Posterior vena cava (tissue), 2 donors: ENCODE measurements at regions not wholly inside any gene's neighbourhood (a gene's known extent, or its start where the extent isn't known, plus 50 kb on each side); places are given as distances from the start of the nearest gene placed in this dataset.

ENCODE experiments used
- DNase-seq: peaks from one replicate; pipeline ENCODE4 v3.0.0-alpha.2; 2020; ENCODE audit warnings: low spot score
- intact Hi-C, 2 donors: fragments of 100-400 bp; cut with DNase I; formaldehyde crosslinking; loops; one replicate each; pipeline versions ENCODE4 v1.14.1 to v1.14.2; 2022 to 2023
- donor health status: DM: yes; HTN: yes; CAD: no.
- donor health status: DM: yes; HTN: yes; CAD: no.

DNA sequence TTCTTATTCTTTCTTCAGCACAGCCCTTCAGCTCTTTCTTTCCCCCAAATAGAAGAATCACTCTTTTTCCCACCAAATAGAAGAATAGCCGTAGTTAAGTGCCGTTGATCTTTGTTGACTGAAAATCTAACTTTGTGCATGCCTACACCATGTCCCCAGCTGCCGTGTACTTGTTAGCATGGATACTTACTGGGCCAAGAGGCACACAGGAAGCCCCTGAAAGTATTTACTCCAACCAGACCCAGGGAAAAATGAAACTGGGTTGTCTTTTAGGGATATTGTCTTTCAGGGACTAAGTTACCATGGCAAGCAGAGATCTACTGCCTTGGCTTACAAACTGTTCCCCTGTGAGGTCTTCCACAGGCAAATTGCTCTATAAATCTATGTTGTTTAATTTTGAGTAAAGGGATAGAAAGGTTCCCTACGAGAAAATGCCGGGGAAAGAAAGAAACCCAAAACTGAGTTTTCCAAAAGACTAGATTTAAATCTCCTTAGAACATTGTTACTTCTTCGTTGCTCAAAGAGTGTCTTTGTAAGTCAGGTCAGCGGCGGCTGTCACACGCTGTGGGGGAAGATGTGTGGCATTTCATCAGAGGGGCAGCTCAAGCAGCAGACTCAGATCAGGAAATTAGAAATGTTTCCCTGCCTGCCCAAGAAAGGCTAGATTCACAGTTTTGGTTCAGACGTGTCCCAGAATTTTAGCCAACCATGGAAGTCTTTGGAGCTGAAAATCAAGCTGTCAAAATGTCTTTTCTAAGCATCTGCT, 152.7 kb upstream of the PRNP start:
- DNase-seq = no peak
- intact Hi-C loops = no loop called here

DNA sequence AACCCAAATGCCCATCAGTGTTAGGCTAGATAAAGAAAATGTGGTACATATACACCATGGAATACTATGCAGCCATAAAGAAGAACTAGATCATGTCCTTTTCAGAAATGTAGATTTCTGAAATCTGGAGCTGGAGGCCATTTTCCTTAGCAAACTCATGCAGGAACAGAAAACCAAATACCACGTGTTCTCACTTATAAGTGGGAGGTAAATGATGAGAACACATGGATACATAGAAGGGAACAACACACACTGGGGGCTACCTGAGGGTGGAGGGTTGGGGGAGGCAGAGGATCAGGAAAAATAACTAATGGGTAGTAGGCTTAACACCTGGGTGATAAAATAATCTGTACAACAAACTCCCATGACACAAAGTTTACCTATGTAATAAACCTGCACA, 153.5 kb upstream of the PRNP start:
- intact Hi-C loops = no loop called here
- no peak for DNase-seq

DNA sequence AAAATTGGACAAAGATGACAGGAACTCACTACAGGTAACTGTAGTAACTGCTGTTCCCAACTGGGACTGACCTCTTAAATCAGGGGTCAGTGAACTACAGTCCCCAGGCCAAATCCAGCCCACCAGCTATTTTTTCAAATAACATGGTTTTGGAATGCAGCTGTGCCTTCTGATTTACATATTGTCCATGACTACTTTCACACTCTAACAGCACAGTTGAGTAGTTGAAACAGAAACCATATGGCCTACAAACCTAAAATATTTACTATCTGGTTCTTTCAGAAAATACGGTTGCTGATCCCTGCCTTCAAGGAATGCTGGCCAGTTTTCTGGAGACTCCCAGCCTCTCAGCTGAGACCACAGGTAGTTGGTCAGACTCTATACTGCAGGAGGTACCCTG, 161.5 kb upstream of the PRNP start:
- no peak for DNase-seq
- intact Hi-C loops = no loop called here

DNA sequence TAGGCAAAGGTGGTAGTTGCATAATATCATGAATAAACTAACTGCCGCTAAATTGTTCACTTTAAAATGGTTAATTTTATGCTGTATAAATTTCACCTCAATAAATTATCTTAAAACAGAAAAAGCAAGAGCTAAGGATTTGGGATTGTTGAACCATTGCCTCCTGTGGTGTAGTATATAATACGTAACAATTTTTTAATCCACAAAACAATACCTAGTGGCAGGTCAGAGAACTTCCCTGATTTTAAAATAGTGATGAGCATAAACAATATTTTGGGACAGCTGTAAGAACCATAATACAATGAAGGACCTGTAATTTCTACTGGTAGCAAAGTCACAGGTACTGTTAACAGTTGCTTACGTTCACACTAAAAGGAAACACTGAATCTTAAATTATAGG, 161.9 kb upstream of the PRNP start:
- intact Hi-C loops = no loop called here
- no peak for DNase-seq

DNA sequence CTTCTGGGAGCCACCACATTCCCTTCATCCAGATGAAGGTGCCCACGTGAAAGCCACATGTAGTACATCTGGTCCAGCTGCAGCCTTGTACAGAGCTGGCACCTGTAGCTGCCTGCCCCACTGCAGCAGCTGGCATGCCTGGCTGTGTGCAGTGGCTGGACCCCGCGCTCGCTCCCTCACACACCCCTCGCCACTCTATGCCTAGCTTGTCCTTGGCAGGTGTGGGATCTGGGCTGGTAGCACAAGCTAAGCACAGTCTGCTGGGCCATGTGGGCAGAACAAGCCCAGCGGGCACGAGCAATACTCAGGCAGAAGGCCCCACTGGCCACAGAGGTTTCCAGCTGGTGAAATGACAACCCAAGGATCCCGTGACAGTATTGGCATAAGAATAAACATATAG, 163.9 kb upstream of the PRNP start:
- intact Hi-C loops = no loop called here
- DNase-seq = peak; percentile 71

DNA sequence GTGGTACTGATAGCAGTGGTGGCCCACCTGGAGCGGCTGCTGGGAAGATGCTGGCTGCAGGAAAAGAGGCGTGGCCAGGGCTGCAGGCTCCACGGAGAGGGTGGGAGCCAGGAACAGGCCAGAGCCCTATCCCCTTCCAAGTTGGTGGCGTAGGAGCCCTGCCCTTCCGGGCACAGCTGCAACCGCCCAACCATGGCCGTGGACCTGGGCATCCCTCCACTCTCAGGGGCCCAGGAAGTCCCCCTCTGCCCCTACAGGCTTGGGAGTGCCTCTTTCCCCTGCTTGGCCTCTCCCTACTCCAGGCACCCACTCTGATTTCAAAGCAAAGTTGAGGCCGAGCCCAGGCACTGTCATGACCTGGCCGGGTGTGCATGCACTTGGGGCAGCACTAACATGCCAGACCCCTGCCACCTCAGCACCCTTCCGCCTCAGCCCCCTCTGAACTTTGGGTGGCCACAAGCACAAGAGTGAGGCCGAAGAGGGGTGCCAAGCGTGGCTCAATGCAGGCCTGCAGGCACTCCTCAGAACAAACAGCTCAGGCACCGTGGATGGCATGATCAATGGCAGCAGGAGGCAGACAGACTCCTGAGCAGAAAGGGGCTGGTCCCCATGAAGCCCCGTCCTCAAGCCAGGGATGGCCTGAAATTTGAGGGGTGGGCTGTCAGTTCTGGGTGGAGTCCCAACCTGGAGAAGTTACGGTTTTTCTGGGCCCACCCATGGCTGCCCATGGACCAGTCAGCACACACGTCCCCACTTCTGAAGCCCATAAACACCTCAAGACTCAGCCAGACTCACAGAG, 164.9 kb upstream of the PRNP start:
- intact Hi-C loops = loop anchor here in 1 of 2 donors (1.0 kb wide), 1 partner anchor 14 kb away; no protein-coding TSS in a partner anchor
- DNase-seq = no peak

DNA sequence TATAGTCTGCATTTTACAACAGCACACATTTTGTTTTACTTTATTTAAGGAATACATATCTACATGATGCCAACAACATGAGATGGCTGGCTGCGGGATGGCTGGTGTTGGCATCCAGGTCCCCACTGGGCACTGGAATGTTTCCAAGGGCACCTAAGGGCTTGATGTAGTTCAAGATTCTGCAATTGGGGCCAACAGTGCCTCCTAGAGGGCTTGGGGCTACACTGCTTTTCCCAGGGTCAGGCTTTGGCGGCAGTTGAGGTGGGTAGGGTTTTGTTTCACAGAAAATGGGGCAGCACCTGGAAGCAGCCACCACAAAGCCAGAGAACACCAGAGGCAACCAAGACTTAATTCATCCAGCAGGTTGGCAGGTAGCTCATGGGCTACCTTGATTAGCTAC, 166.7 kb upstream of the PRNP start:
- DNase-seq = no peak

DNA sequence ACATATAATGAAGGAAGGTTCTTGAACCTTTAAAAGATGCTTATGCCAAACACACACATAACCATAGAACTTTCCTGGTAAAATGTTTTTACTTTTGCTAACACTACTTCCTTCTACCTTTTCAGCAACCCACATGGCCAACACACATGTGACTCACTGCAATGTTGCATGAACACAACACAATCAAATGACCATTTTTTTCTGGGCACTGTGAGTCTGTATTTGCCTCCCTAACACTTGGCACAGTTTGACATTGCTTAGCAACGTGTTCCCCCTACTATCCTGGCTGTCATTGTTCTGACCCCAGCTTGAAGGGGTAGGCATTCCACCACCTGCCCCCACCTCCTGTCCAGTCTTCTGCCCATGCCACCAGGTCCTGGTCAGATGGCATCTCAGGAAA, 169.4 kb upstream of the PRNP start:
- no peak for DNase-seq
- intact Hi-C loops = no loop called here

More for the DNA sequence above, 166.7 kb upstream of the PRNP start:
- intact Hi-C loops = no loop called here

DNA sequence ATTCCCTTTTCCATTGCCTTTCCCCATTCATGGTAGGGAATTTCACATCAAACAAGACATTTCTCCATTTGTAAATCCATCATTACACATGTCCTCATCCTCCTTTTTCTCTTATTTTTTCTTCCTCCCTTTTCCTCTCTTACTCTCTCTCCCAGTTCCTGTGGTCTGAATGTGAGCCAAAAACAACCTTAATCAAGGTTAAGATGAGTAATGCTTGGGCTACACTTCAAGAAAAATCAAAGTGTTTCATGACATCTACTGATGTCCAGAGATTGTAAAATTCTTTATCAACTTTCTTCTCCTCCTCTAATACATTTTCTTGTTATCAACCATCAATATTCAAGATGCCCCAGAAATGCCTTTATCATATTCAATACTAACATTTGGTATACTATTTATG, 172.5 kb upstream of the PRNP start:
- intact Hi-C loops = no loop called here
- DNase-seq = no peak

DNA sequence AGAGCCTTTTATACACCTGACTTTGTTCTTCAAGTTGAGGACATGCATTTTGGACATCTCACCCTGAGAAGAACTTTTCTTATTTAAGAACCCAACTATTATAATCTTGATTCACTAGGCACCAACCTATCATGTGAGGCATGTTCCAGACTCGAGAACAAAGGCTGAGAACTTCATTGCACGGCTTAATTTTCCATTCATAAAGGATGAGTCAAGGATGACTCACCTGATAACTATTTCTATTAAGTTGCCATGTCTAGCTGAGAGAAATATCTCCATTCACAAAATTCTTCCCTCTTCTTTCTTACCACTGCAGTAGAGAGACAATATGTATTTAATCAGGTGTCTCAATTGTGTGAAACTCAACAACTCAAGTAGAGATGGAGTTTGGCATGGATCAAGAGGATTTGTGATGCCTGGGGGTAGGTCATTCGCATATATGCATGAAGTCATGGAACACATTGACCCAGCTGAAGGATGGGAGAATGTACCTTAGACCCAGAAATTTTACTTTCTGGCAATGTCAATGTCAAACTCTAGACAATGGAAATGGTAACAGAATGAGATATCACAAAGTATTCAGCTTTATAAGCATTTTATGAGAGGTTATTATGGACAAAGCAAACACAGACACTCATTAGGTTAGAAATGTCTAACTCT, 173.2 kb upstream of the PRNP start:
- intact Hi-C loops = no loop called here
- no peak for DNase-seq

DNA sequence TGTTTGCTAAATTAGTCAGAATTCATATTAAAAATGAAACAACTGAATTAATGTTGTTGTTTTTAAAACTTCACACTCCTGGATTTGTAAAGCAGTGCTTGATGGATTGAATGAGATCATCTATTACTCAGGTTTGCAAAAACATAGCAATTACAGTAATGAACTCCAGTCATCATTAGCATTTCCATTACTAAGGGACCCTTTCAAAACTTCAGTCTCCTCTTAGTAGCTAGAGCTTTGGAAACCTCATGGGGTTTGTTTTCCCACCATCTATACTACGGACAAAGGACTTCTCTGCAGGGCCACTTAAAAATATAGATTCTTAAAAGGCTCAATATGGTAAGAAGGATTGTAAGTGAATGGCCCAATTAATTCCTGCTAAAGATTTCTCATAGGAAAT, 174.5 kb upstream of the PRNP start:
- intact Hi-C loops = no loop called here
- DNase-seq = no peak

DNA sequence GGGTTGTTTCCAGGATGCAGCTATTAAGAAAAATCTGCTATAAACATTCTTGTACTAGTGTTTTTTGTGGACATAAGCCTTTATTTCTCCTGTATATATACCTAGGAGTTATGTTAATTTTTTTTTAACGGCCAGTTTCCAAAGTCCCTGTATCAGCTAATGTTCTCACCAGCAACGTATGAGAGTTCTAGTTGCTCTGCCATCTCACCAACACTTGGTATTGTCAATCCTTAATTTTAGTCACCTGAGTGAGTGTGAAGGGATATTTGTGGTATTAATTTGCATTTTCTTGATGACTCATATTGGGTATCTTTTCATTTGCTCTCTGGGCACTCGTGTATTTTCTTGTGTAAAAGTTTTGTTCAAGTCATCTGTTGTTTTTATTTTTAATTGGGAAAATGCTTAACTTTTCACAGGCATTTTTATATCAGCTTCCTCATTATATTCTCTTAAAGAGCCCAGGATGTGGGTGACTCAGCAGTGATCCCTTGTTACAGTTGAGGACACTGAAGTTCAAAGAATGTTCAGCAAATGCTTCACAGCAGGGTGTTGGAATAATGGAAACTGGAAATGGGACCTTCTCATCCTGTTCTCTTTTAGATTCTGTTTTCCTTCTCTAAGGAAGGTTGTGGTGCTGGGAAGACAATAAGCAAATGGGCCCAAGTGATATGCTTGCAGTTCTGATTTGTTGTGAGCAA, 176.3 kb upstream of the PRNP start:
- DNase-seq = no peak
- intact Hi-C loops = no loop called here

DNA sequence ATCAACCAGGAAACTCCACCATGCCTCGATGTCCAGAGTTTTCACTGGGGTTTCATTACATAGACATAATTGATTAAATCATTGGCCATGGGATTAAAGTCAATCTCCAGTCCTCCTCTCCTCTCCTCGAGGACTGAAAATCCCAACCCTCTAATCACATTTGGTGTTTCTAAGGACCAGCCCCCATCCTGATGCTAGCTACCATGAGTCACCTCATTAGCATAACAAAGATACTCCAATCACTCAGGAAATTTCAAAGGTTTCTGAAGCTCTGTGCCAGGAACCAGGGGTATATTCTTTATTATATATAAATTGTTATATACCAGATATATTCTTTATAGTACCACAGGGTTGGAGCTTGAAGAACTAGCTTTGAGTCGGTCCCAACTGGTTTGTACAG, 177.5 kb upstream of the PRNP start:
- DNase-seq = no peak
- intact Hi-C loops = no loop called here

DNA sequence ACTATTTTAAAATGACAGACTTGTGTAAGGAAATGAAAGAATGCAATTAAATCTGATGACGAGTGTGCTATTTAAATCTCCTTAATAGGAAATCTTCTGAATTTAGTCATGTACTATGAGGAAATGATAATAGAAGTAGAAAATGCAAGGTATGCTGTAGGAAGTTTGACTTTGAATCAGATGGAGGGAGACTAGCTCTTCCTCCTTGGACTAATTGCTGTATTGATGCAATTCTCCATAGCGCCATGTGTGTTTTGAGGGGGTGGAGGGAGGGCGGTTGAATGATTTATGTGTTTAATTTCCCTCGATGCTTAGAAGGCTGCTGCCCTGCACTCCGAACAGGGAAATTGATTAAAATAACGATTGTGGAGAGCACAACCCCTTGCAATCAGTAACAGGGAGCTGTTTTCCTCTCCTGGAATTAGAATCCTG, 179.0 kb upstream of the PRNP start:
- DNase-seq = no peak

DNA sequence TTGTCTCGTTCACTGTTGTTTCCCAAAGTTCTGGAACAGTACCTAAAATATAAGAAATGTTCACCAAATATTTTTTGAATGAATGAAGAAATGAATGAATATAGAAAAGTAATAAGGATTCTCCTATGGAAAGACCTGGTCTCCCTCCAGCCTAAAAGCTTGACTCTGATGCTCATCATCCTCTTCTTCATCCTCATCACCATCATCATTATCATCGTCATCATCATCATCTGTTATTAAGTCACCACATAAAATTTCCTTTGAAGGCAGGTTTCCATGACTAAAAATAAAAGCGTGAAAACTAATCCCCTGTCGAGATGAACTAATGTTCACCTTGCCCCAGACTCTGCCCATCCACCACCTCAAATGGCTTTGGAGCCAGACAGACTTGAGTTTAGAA, 181.4 kb upstream of the PRNP start:
- intact Hi-C loops = no loop called here

More for the DNA sequence above, 179.0 kb upstream of the PRNP start:
- intact Hi-C loops = no loop called here

DNA sequence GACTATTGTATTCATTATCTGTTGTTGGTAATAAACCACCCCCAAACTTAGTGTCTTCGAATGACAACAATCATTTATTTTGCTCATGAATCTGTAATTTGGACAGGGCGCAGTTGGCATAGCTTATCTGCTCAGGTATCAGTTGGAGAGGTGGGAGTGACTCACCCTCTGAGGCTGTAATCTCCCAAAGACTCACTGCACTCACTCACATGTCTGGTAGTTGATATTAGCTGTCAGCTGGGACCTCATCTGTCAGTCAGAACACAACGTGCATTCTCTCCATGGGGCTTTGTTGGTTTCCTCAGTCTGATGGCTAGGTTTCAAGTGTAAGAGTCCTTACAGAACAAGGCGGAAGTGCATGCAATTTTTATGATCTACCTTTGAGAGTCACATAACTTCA, 183.5 kb upstream of the PRNP start:
- DNase-seq = no peak

More for the DNA sequence above, 181.4 kb upstream of the PRNP start:
- no peak for DNase-seq

DNA sequence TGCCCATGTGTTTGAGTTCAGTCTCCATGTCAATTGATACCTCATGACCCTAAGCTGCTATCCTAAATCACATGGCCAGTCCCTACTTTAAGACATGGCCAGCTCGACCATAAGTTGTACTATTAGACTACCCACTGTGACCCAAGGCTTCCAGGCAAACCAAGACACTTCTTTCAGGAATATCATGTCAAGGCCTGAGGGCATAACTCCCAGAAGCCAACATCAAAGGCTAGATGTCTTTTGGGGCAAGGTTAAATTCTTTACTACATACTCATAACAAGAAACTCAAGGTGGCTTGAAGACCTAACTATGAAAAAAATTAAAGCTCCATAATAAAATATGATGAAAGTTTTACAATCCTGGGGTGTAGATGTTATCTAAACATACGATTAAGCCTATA, 192.9 kb upstream of the PRNP start:
- intact Hi-C loops = no loop called here
- DNase-seq = no peak

More for the DNA sequence above, 183.5 kb upstream of the PRNP start:
- intact Hi-C loops = no loop called here

DNA sequence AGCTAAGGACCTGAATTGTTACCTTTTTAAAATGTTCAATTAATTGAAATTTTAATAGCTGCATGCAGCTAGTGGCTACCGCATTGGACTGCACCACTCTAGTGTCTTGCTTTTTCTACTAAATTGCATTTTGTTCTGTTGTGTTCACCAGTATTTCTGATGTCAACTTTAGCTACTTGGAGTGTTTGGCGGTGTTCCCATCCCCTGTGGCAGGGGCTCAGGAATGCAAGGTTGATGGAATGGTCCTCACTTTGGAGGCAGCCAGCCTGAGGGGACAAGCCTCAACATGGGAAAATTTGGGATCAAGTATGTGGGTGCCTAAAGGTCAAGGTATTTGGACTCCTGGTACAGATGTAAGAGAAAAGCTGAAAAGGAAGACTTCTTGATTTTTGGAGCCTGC, 194.6 kb upstream of the PRNP start:
- intact Hi-C loops = no loop called here
- DNase-seq = no peak

DNA sequence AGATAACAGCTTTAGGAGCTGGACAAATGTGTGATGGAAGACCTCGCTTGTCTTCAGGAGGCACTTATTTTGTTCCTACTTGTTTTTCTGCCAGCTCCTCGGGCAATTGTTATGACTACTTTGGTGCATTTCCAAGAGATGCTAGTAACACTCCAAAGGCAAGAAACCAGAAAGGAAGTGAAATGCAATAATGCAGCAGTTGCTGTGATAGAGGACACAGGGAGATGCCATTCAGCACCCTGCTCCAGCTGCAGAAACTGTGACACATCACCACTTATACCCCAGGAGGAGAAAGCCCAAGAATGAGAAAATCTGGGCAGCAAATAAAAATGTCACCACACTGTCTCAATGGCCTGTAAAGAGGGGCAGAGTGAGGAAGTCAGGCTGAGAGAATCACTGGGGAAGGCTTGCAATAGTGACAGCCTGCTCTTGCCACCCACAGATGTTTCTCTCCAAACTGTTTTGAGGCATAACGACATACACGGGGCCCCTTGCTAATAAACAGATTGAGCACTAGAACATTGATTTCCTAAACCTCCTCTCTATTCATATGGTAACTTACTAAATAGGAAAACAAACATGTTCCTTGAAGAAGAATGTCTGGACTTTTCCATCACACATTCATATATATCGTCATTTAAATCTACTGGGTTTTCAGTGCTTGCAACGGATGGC, 195.5 kb upstream of the PRNP start:
- intact Hi-C loops = no loop called here
- no peak for DNase-seq
